ENCODE measurements at regions not wholly inside any gene's neighbourhood (a gene's known extent, or its start where the extent isn't known, plus 50 kb on each side); places are given as distances from the start of the nearest gene placed in this dataset.

DNA sequence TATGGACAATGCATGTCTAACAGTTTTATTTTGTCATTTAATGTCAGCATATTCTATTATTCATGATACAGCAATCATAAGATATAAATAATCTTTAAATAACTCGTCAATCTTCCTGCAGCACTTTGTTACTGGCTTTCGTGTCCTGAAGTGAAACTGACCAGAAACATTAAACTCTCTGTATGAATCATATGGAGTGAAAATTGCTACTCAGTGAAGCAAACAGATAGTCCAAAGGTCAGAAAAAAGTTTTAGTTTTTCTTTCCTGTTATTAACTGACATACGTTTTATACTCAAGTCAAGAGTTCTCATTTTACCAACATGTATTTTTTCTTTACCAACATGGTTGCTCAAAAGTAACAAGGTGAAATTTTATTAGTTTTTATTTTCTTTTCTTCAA, 106.8 kb upstream of the GALNT5 start:
- TF ChIP-seq JUNB (CRISPR knock-in tag; IDR thresholded peaks at IDR 0.05; ENCODE audit: borderline replicate concordance) (no peak), ZZZ3 (CRISPR knock-in tag; IDR thresholded peaks at IDR 0.05; ENCODE audit: borderline replicate concordance) (no peak), BORCS8-MEF2B (CRISPR knock-in tag; IDR thresholded peaks at IDR 0.05) (no peak), ZFYVE20 (CRISPR knock-in tag; IDR thresholded peaks at IDR 0.05; ENCODE audit: borderline replicate concordance, low read depth) (no peak)
- TF ChIP-seq, protein P1, sequence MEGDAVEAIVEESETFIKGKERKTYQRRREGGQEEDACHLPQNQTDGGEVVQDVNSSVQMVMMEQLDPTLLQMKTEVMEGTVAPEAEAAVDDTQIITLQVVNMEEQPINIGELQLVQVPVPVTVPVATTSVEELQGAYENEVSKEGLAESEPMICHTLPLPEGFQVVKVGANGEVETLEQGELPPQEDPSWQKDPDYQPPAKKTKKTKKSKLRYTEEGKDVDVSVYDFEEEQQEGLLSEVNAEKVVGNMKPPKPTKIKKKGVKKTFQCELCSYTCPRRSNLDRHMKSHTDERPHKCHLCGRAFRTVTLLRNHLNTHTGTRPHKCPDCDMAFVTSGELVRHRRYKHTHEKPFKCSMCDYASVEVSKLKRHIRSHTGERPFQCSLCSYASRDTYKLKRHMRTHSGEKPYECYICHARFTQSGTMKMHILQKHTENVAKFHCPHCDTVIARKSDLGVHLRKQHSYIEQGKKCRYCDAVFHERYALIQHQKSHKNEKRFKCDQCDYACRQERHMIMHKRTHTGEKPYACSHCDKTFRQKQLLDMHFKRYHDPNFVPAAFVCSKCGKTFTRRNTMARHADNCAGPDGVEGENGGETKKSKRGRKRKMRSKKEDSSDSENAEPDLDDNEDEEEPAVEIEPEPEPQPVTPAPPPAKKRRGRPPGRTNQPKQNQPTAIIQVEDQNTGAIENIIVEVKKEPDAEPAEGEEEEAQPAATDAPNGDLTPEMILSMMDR (CRISPR knock-in tag; IDR thresholded peaks at IDR 0.05): no peak

Measured in HepG2 (cell line).